ENCODE measurements at regions not wholly inside any gene's neighbourhood (a gene's known extent, or its start where the extent isn't known, plus 50 kb on each side); places are given as distances from the start of the nearest gene placed in this dataset.

DNA sequence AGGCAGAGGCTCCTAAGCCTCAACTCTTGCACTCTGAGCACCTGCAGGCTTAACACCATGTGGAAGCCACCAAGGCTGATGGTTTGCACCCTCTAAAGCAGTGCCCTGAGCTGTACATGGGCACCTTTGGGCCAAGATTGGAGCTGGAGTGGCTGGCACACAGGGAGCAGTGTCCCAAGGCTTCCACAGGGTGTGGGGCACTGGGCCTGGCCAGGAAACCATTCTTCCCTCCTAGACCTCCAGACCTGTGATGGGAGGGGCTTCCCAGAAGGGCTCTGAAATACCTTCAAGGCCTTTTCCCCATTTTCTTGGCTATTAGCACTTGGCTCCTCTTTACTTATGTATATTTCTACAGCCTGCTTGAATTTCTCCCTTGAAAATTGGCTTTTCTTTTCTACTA, 67.9 kb upstream of the PPM1J start:
- no peaks in the 10 kb centered on the region for H3K4me1 Mint-ChIP-seq
- H3K36me3 Mint-ChIP-seq (ENCODE audit: low read depth) = peaks cover 6% of the 10 kb centered on the region
- peaks cover 39% of the 10 kb centered on the region for H3K27me3 Mint-ChIP-seq (ENCODE audit: insufficient read depth)
- Histone ChIP-seq H3K27ac (ENCODE audit: low read depth, low read length) (no peak overlapping the region), H3K4me3 (ENCODE audit: low read length) (no peak overlapping the region), H3K9ac (ENCODE audit: extremely low read depth, low read length, poor library complexity, severe bottlenecking) (no peak overlapping the region), H3K36me3 (ENCODE audit: control insufficient read depth, insufficient read depth, low read length) (no peaks in the 10 kb centered on the region), H3K4me1 (ENCODE audit: control insufficient read depth, insufficient read depth, low read length) (no peaks in the 10 kb centered on the region), H3K9me3 (ENCODE audit: control insufficient read depth, low read length) (no peaks in the 10 kb centered on the region), H3K27me3 (ENCODE audit: control insufficient read depth, insufficient read depth, low read length, poor library complexity, severe bottlenecking) (no peaks in the 10 kb centered on the region)
- no peak for DNase-seq
- H3K9me3 Mint-ChIP-seq = peaks cover 26% of the 10 kb centered on the region
- no peak overlapping the region for H3K27ac Mint-ChIP-seq
- TF ChIP-seq, protein P1, sequence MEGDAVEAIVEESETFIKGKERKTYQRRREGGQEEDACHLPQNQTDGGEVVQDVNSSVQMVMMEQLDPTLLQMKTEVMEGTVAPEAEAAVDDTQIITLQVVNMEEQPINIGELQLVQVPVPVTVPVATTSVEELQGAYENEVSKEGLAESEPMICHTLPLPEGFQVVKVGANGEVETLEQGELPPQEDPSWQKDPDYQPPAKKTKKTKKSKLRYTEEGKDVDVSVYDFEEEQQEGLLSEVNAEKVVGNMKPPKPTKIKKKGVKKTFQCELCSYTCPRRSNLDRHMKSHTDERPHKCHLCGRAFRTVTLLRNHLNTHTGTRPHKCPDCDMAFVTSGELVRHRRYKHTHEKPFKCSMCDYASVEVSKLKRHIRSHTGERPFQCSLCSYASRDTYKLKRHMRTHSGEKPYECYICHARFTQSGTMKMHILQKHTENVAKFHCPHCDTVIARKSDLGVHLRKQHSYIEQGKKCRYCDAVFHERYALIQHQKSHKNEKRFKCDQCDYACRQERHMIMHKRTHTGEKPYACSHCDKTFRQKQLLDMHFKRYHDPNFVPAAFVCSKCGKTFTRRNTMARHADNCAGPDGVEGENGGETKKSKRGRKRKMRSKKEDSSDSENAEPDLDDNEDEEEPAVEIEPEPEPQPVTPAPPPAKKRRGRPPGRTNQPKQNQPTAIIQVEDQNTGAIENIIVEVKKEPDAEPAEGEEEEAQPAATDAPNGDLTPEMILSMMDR (conservative IDR thresholded peaks at IDR 0.05) = no peak
- H3K4me3 Mint-ChIP-seq = no peak overlapping the region

GRCh38 chr1:112779665-112780526, 64.8 kb upstream of the PPM1J start:
- H3K27ac Mint-ChIP-seq = no peak overlapping the region
- Histone ChIP-seq H3K27ac (ENCODE audit: low read depth, low read length) (no peak overlapping the region), H3K4me3 (ENCODE audit: low read length) (no peak overlapping the region), H3K4me1 (ENCODE audit: control insufficient read depth, insufficient read depth, low read length) (no peaks in the 10 kb centered on the region), H3K9ac (ENCODE audit: extremely low read depth, low read length, poor library complexity, severe bottlenecking) (no peak overlapping the region), H3K36me3 (ENCODE audit: control insufficient read depth, insufficient read depth, low read length) (no peaks in the 10 kb centered on the region), H3K27me3 (ENCODE audit: control insufficient read depth, insufficient read depth, low read length, poor library complexity, severe bottlenecking) (no peaks in the 10 kb centered on the region), H3K9me3 (ENCODE audit: control insufficient read depth, low read length) (peaks cover 19% of the 10 kb centered on the region)
- TF ChIP-seq, protein P1 (conservative IDR thresholded peaks at IDR 0.05) = no peak
- H3K9me3 Mint-ChIP-seq = peaks cover 37% of the 10 kb centered on the region
- peaks cover 8% of the 10 kb centered on the region for H3K36me3 Mint-ChIP-seq (ENCODE audit: low read depth)
- DNase-seq = no peak
- H3K4me1 Mint-ChIP-seq = no peaks in the 10 kb centered on the region
- WGBS, 2 experiments (ENCODE audit: insufficient coverage in 1 of 2, insufficient read length in 1 of 2) = 89 to 95% methylated on average over 7 to 12 of the region's 12 CpGs
- no peak overlapping the region for H3K4me3 Mint-ChIP-seq
- H3K27me3 Mint-ChIP-seq (ENCODE audit: insufficient read depth) = peaks cover 35% of the 10 kb centered on the region

GRCh38 chr1:112778137-112778536, 63.0 kb upstream of the PPM1J start:
- Histone ChIP-seq H3K4me1 (ENCODE audit: control insufficient read depth, insufficient read depth, low read length) (no peaks in the 10 kb centered on the region), H3K4me3 (ENCODE audit: low read length) (no peak overlapping the region), H3K27me3 (ENCODE audit: control insufficient read depth, insufficient read depth, low read length, poor library complexity, severe bottlenecking) (no peaks in the 10 kb centered on the region), H3K9me3 (ENCODE audit: control insufficient read depth, low read length) (peaks cover 21% of the 10 kb centered on the region), H3K9ac (ENCODE audit: extremely low read depth, low read length, poor library complexity, severe bottlenecking) (no peak overlapping the region), H3K36me3 (ENCODE audit: control insufficient read depth, insufficient read depth, low read length) (no peaks in the 10 kb centered on the region), H3K27ac (ENCODE audit: low read depth, low read length) (no peak overlapping the region)
- TF ChIP-seq, protein P1 (conservative IDR thresholded peaks at IDR 0.05) = no peak
- peaks cover 3% of the 10 kb centered on the region for H3K36me3 Mint-ChIP-seq (ENCODE audit: low read depth)
- WGBS, 2 experiments (ENCODE audit: insufficient coverage in 1 of 2, insufficient read length in 1 of 2) = 100% methylated on average over 1 of the region's 1 CpG; no CpG with 5 or more reads in 1 of the 2 experiments
- no peak for DNase-seq
- no peak overlapping the region for H3K4me3 Mint-ChIP-seq
- no peak overlapping the region for H3K27ac Mint-ChIP-seq
- H3K27me3 Mint-ChIP-seq (ENCODE audit: insufficient read depth) = peaks cover 33% of the 10 kb centered on the region
- no peaks in the 10 kb centered on the region for H3K4me1 Mint-ChIP-seq
- peaks cover 29% of the 10 kb centered on the region for H3K9me3 Mint-ChIP-seq

All from endodermal cell (in vitro differentiated cells).